ENCODE measurements at regions not wholly inside any gene's neighbourhood (a gene's known extent, or its start where the extent isn't known, plus 50 kb on each side); places are given as distances from the start of the nearest gene placed in this dataset.

- no peak for DNase-seq (ENCODE audit: low read depth in 4 of 4, low spot score in 2 of 4)
These were observed 111.9 kb upstream of the CALN1 start for GRCh38 chr7:72524037-72524436.

GRCh38 chr7:72504061-72504706 is 92.0 kb upstream of the CALN1 start:
- no peak for DNase-seq (ENCODE audit: low read depth in 4 of 4, low spot score in 2 of 4)

DNA sequence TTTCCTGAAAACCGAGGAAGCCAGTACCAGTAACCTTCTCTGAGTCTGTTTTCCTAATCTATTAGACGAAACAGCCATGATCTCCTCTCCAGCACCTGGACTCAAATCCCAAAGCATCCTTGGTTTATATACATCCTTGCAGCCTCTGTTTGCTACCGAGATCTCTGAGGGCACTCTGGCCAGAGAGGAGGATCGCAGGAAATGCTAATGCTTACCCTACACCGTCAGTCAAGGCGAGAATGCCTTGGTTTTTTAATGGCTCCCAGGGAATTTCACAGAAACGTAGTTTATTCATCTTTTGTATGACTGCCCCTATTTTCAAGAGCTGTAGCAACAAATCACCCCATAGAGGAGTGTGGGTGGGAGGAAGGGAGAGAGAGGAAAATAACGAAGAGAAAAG is 91.5 kb upstream of the CALN1 start:
- DNase-seq (ENCODE audit: low read depth in 4 of 4, low spot score in 2 of 4) = no peak

- DNase-seq (ENCODE audit: low read depth in 4 of 4, low spot score in 2 of 4) = no peak
These were observed 82.7 kb upstream of the CALN1 start for GRCh38 chr7:72494807-72495206.

DNA sequence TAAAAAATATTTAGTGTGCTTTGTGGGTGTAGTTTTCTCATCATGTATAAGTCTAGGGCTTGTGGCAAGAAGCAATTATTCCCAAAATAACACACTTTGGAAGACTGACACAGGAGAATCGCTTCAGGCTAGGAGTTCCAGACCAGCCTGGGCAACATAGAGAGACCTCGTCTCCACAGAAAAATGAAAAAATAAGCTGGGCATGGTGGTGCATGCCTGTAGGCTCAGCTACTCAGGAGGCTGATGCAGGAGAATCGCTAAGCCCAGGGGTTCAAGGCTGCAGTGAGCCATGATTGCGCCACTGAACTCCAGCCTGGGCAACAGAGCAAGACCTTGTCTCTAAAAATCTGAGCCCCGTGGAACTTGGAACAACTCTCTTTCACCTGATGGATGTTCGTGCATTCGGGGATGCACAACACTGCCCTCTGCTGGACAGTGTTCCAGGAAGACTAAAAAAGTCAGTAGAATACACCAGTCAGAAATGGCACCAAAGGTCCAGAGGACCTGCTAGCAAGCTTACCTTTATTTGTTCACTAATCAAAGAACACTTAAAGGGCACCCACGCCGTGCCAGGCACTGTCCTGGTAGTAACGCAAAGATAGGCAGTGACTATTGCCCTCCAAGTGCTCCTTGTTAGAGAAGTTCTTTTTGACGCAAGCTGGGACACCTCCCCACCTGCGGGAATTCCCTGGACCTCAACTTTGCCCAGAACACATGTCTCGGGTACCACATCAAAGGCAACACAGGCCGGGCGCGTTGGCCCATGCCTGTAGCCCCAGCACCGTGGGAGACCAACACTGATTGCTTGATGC is 81.9 kb upstream of the CALN1 start:
- DNase-seq (ENCODE audit: low read depth in 4 of 4, low spot score in 2 of 4) = peak; percentile 26 to 58 (median 36)

DNA sequence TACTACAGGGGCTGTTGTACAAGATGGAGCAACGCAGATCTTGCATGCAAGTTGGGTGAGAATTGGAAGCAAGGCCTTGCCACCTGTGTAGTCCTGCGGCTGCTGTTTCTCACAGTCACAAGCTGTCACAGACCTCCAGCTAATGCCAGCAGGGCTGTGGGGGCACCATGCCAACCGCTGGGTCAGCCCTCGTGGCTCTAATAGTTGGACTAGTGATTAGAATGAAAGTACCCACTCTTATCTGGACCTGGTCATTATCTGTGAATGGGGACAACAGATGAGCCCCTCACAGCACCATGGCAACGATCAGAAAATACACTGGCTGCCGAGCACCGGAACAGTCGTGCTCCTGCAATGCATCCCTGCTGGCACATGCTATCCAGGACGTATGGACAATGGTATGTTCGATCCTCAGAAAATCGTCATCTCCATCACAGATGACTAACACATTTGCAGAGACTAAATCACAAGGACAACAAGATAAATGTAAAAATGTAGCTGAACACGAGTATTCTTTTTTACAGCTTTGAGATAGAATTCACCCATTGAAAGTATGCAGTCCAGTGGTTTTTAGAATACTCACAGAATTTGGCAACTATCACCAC is 80.4 kb upstream of the CALN1 start:
- DNase-seq (ENCODE audit: low read depth in 4 of 4, low spot score in 2 of 4) = no peak

GRCh38 chr7:72490301-72490700 is 78.2 kb upstream of the CALN1 start:
- DNase-seq (ENCODE audit: low read depth in 4 of 4, low spot score in 2 of 4) = no peak

DNA sequence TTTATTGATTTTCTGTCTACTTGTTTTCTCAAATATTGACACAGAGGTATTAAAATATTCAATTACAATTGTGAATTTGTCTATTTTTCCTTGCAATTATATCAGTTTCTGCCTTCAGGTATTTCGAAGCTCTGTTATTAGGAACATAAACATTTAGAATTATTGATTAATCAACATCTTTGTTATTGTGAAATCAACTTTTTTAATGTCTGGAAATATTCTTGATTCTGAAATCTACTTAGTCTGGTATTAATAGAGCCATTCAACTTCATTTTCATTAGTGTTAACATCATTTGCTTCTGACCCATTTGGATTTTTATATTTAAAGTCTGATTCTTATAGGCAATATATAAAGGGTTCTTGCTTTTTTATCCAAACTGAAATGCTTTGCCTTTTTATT is 69.8 kb upstream of the CALN1 start:
- no peak for DNase-seq (ENCODE audit: low read depth in 4 of 4, low spot score in 2 of 4)

DNA sequence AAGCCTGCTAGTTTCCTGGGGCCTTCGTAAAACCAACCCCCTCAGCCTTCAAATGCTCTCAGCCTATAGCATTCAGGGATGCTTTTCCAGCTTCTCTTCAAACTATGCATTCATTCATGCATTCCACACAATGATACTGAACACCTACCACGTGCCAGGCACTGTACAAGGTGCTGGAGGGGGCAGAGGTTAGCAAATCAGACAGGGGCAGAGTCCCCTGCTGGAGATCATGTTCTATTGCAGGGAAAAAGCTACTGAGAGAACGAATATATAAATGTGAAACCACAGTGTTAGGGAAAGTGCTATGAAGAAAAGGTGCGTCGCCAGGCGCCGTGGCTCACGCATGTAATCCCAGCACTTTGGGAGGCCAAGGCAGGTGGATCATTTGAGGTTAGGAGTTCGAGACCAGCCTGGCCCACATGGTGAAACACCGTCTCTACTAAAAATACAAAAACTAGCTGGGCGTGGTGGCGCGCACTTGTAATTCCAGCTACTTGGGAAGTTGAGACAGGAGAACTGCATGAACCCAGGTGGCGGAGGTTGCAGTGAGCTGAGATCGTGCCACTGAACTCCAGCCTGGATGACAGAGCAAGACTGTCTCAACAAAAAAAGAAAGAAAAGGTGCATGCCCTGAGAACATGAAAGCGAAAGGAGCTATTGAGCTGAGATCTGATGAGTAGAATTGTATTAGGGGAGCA is 64.6 kb upstream of the CALN1 start:
- no peak for DNase-seq (ENCODE audit: low read depth in 4 of 4, low spot score in 2 of 4)

DNA sequence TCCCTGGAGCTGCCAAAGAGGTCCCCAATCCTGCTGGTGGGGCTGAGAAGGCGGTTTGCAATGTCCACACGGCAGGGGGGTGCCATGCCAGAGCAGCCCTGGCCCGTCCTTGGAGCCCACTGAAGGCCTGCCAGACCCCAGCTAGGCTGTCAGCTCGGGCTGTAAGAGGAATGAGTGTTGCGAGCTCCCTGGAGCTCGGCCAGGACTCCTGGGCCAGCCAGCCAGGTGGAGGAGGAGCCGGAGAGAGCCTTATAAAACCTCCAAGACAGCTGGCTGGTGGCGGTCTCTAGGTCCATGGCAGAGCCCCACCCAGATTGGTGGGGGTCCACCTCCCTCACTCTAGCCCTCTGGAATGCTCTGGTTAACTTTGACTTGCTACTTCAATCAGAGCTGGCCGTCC is 55.1 kb upstream of the CALN1 start:
- DNase-seq (ENCODE audit: low read depth in 4 of 4, low spot score in 2 of 4) = no peak

DNA sequence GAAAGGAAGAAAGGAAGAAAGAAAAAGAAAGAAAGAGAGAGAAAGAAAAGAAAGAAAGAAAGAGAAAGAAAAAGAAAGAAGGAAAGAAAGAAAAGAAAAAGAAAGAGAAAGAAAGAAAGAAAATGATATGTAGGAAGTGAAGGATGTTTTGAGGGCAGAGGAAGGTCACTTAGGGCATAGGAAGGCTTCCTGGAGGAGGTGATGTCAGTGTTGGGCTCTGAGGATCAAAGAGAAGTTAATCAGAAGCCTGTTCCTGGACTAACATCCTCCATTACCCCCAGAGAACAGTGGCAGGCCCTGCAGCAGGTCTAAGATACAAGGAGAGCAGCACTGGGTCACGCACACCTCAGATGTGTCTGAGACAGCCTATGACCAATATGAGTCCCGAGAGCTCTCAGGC is 54.7 kb upstream of the CALN1 start:
- DNase-seq (ENCODE audit: low read depth in 4 of 4, low spot score in 2 of 4) = no peak

GRCh38 chr7:72465521-72465920 is 53.4 kb upstream of the CALN1 start:
- no peak for DNase-seq (ENCODE audit: low read depth in 4 of 4, low spot score in 2 of 4)

DNA sequence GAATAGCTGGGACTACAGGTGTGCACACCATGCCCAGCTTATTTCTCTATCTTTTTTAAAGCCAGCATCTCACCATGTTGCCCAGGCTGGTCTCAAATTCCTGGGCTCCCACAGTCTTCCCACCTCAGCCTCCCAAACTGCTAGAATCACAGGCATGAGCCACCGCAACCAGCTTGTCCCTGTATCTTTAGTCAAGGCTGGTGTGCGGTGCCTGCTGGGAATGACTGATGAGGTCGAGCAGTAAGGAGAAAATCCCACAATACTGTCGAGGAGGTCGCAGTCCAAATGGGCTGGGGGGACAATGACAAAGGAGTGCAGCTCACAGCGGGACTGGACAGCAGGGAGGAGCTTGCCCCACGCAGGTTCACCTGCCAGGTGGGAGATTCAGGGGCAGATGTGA is 50.2 kb upstream of the CALN1 start:
- DNase-seq (ENCODE audit: low read depth in 4 of 4, low spot score in 2 of 4) = no peak
